ENCODE measurements at regions not wholly inside any gene's neighbourhood (a gene's known extent, or its start where the extent isn't known, plus 50 kb on each side); places are given as distances from the start of the nearest gene placed in this dataset.

- no peak for TF ChIP-seq ATF2 (IDR thresholded peaks at IDR 0.05; ENCODE audit: low read length)
- TF ChIP-seq NRF1 (IDR thresholded peaks at IDR 0.05; ENCODE audit: low read depth, low read length): no peak
- TF ChIP-seq GABPA (IDR thresholded peaks at IDR 0.05; ENCODE audit: borderline replicate concordance, insufficient read depth, low read length): no peak
- TF ChIP-seq TBP (IDR thresholded peaks at IDR 0.05; ENCODE audit: low read depth, low read length): no peak
Observed at GRCh38 chr2:122389694-122390093, 634.2 kb downstream of the TSN start (continued).
